HEK293 (cell line): ENCODE measurements at regions not wholly inside any gene's neighbourhood (a gene's known extent, or its start where the extent isn't known, plus 50 kb on each side); places are given as distances from the start of the nearest gene placed in this dataset.
A peak's percentile ranks its signal among the peaks of the same experiment; 100 is the strongest.

Source experiments
- IKZF3 ChIP-seq: fragments of 450-650 bp; IDR thresholded peaks from 2 replicates; pipeline ENCODE4 v1.5.0; 2018; ENCODE audit warnings: missing biosample characterization, mild to moderate bottlenecking, missing genetic modification characterization, moderate library complexity
- MEIS1 ChIP-seq: sonication (generic); formaldehyde crosslinking; IDR thresholded peaks from 2 replicates; pipeline ENCODE4 v1.8.1; 2022; ENCODE audit warnings: missing genetic modification reagents, mild to moderate bottlenecking, borderline replicate concordance
- MZF1 ChIP-seq: fragments of 450-650 bp; formaldehyde crosslinking; IDR thresholded peaks from 2 replicates; pipeline ENCODE4 v1.5.1; 2017; ENCODE audit warnings: missing biosample characterization, missing genetic modification characterization, borderline replicate concordance
- ZNF140 ChIP-seq: fragments of 450-650 bp; formaldehyde crosslinking; IDR thresholded peaks from 2 replicates; pipeline ENCODE4 v1.5.1; 2016; ENCODE audit warnings: missing biosample characterization, missing genetic modification characterization
- ZNF221 ChIP-seq: fragments of 450-650 bp; formaldehyde crosslinking; IDR thresholded peaks from 2 replicates; pipeline ENCODE4 v1.5.1; 2017; ENCODE audit warnings: missing biosample characterization, missing genetic modification characterization, borderline replicate concordance
- ZNF223 ChIP-seq: fragments of 450-650 bp; formaldehyde crosslinking; IDR thresholded peaks from 2 replicates; pipeline ENCODE4 v1.5.1; 2016; ENCODE audit warnings: missing biosample characterization, missing genetic modification characterization
- ZNF274 ChIP-seq, 2 experiments: fragments of 200-500 bp in 1 of 2; fragments of 450-650 bp in 1 of 2; sonication (Bioruptor generic) in 1 of 2; formaldehyde crosslinking in 1 of 2; IDR thresholded peaks; 2 replicates each; pipeline versions ENCODE4 v1.5.1 to v1.6.1; 2014 to 2016; ENCODE audit warnings: borderline replicate concordance in 1 of 2, inconsistent platforms in 1 of 2, low read length in 1 of 2, missing biosample characterization in 1 of 2, missing genetic modification characterization in 1 of 2
- ZNF350 ChIP-seq: fragments of 450-650 bp; formaldehyde crosslinking; IDR thresholded peaks from 2 replicates; pipeline ENCODE4 v1.5.0; 2017; ENCODE audit warnings: missing biosample characterization, mild to moderate bottlenecking, missing genetic modification characterization
- ZNF394 ChIP-seq: fragments of 450-650 bp; formaldehyde crosslinking; IDR thresholded peaks from 2 replicates; pipeline ENCODE4 v1.5.1; 2016; ENCODE audit warnings: missing biosample characterization, missing genetic modification characterization, mild to moderate bottlenecking, moderate library complexity, borderline replicate concordance
- ZNF792 ChIP-seq: fragments of 450-650 bp; formaldehyde crosslinking; IDR thresholded peaks from 2 replicates; pipeline ENCODE4 v1.5.1; 2016; ENCODE audit warnings: missing biosample characterization, missing genetic modification characterization
- ZNF843 ChIP-seq: fragments of 450-650 bp; formaldehyde crosslinking; IDR thresholded peaks from 2 replicates; pipeline ENCODE4 v1.5.1; 2016; ENCODE audit warnings: missing biosample characterization, missing genetic modification characterization
- TF ChIP-seq, protein P1 (sequence below): fragments of 450-650 bp; formaldehyde crosslinking; conservative IDR thresholded peaks from 2 replicates; pipeline ENCODE4 v1.5.1; 2016; ENCODE audit warnings: low read depth, missing biosample characterization, missing genetic modification characterization
- TF ChIP-seq, protein P2 (sequence below): fragments of 450-650 bp; formaldehyde crosslinking; IDR thresholded peaks from 2 replicates; pipeline ENCODE4 v1.5.1; 2016; ENCODE audit warnings: missing biosample characterization, missing genetic modification characterization, borderline replicate concordance
- TF ChIP-seq, protein P3 (sequence below): fragments of 450-650 bp; formaldehyde crosslinking; IDR thresholded peaks from 2 replicates; pipeline ENCODE4 v1.5.1; 2016; ENCODE audit warnings: missing biosample characterization, missing genetic modification characterization, borderline replicate concordance
- TF ChIP-seq, protein P4 (sequence below): fragments of 450-650 bp; formaldehyde crosslinking; IDR thresholded peaks from 2 replicates; pipeline ENCODE4 v1.5.1; 2016; ENCODE audit warnings: missing biosample characterization, missing genetic modification characterization
- TF ChIP-seq, protein P5 (sequence below): fragments of 450-650 bp; formaldehyde crosslinking; IDR thresholded peaks from 2 replicates; pipeline ENCODE4 v1.5.1; 2016; ENCODE audit warnings: missing biosample characterization, missing genetic modification characterization
- TF ChIP-seq, protein P6 (sequence below): fragments of 450-650 bp; formaldehyde crosslinking; IDR thresholded peaks from 2 replicates; pipeline ENCODE4 v1.5.1; 2016; ENCODE audit warnings: missing biosample characterization, missing genetic modification characterization

DNA sequence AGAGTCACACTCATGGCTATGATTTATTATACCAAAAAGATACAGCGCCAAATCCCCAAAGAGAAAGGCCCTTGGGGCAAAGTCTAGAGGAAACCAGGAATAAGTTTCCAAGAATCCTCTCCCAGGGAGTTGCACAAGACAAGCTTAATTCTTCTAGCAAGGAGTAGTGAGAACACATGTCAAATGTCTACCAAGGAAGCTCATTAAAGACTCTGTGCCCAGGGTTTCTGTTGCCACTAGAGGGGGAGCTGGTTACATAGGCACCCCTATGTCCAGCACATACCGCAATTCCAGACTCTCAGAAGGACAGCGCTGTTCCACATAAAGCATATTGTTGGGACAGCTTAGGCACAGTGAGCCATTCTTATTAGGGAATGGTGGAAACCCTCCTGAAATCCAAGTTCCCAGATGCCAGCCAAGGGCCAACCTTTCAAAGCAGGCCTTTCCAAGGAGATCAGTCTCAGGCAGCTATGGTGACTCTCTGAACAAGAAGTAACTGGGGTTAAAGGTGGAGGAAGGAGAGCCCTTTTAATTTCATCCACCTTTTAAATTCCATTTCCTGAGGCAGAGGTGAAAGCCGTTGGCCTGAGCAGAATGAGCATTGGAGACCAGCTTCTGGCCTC, 194.2 kb downstream of the UACA start (continued):
- TF ChIP-seq IKZF3 (tag by site-specific recombination): 0 out of 2 replicates have a peak, but pooled peaks have one; percentile 46
- TF ChIP-seq, protein P1, sequence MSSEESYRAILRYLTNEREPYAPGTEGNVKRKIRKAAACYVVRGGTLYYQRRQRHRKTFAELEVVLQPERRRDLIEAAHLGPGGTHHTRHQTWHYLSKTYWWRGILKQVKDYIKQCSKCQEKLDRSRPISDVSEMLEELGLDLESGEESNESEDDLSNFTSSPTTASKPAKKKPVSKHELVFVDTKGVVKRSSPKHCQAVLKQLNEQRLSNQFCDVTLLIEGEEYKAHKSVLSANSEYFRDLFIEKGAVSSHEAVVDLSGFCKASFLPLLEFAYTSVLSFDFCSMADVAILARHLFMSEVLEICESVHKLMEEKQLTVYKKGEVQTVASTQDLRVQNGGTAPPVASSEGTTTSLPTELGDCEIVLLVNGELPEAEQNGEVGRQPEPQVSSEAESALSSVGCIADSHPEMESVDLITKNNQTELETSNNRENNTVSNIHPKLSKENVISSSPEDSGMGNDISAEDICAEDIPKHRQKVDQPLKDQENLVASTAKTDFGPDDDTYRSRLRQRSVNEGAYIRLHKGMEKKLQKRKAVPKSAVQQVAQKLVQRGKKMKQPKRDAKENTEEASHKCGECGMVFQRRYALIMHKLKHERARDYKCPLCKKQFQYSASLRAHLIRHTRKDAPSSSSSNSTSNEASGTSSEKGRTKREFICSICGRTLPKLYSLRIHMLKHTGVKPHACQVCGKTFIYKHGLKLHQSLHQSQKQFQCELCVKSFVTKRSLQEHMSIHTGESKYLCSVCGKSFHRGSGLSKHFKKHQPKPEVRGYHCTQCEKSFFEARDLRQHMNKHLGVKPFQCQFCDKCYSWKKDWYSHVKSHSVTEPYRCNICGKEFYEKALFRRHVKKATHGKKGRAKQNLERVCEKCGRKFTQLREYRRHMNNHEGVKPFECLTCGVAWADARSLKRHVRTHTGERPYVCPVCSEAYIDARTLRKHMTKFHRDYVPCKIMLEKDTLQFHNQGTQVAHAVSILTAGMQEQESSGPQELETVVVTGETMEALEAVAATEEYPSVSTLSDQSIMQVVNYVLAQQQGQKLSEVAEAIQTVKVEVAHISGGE: no peak
- no peak for TF ChIP-seq ZNF792 (tag by site-specific recombination)
- TF ChIP-seq, protein P2, sequence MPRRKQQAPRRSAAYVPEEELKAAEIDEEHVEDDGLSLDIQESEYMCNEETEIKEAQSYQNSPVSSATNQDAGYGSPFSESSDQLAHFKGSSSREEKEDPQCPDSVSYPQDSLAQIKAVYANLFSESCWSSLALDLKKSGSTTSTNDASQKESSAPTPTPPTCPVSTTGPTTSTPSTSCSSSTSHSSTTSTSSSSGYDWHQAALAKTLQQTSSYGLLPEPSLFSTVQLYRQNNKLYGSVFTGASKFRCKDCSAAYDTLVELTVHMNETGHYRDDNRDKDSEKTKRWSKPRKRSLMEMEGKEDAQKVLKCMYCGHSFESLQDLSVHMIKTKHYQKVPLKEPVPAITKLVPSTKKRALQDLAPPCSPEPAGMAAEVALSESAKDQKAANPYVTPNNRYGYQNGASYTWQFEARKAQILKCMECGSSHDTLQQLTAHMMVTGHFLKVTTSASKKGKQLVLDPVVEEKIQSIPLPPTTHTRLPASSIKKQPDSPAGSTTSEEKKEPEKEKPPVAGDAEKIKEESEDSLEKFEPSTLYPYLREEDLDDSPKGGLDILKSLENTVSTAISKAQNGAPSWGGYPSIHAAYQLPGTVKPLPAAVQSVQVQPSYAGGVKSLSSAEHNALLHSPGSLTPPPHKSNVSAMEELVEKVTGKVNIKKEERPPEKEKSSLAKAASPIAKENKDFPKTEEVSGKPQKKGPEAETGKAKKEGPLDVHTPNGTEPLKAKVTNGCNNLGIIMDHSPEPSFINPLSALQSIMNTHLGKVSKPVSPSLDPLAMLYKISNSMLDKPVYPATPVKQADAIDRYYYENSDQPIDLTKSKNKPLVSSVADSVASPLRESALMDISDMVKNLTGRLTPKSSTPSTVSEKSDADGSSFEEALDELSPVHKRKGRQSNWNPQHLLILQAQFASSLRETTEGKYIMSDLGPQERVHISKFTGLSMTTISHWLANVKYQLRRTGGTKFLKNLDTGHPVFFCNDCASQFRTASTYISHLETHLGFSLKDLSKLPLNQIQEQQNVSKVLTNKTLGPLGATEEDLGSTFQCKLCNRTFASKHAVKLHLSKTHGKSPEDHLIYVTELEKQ (tag by site-specific recombination): no peak
- TF ChIP-seq, protein P3, sequence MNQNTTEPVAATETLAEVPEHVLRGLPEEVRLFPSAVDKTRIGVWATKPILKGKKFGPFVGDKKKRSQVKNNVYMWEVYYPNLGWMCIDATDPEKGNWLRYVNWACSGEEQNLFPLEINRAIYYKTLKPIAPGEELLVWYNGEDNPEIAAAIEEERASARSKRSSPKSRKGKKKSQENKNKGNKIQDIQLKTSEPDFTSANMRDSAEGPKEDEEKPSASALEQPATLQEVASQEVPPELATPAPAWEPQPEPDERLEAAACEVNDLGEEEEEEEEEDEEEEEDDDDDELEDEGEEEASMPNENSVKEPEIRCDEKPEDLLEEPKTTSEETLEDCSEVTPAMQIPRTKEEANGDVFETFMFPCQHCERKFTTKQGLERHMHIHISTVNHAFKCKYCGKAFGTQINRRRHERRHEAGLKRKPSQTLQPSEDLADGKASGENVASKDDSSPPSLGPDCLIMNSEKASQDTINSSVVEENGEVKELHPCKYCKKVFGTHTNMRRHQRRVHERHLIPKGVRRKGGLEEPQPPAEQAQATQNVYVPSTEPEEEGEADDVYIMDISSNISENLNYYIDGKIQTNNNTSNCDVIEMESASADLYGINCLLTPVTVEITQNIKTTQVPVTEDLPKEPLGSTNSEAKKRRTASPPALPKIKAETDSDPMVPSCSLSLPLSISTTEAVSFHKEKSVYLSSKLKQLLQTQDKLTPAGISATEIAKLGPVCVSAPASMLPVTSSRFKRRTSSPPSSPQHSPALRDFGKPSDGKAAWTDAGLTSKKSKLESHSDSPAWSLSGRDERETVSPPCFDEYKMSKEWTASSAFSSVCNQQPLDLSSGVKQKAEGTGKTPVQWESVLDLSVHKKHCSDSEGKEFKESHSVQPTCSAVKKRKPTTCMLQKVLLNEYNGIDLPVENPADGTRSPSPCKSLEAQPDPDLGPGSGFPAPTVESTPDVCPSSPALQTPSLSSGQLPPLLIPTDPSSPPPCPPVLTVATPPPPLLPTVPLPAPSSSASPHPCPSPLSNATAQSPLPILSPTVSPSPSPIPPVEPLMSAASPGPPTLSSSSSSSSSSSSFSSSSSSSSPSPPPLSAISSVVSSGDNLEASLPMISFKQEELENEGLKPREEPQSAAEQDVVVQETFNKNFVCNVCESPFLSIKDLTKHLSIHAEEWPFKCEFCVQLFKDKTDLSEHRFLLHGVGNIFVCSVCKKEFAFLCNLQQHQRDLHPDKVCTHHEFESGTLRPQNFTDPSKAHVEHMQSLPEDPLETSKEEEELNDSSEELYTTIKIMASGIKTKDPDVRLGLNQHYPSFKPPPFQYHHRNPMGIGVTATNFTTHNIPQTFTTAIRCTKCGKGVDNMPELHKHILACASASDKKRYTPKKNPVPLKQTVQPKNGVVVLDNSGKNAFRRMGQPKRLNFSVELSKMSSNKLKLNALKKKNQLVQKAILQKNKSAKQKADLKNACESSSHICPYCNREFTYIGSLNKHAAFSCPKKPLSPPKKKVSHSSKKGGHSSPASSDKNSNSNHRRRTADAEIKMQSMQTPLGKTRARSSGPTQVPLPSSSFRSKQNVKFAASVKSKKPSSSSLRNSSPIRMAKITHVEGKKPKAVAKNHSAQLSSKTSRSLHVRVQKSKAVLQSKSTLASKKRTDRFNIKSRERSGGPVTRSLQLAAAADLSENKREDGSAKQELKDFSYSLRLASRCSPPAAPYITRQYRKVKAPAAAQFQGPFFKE (tag by site-specific recombination): no peak
- no peak for TF ChIP-seq ZNF221 (tag by site-specific recombination)
- TF ChIP-seq ZNF394 (tag by site-specific recombination): no peak
- TF ChIP-seq, protein P4, sequence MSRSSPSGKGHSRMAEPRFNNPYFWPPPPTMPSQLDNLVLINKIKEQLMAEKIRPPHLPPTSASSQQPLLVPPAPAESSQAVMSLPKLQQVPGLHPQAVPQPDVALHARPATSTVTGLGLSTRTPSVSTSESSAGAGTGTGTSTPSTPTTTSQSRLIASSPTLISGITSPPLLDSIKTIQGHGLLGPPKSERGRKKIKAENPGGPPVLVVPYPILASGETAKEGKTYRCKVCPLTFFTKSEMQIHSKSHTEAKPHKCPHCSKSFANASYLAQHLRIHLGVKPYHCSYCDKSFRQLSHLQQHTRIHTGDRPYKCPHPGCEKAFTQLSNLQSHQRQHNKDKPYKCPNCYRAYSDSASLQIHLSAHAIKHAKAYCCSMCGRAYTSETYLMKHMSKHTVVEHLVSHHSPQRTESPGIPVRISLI (tag by site-specific recombination): no peak
- TF ChIP-seq MZF1 (tag by site-specific recombination): 0 out of 2 replicates have a peak, but pooled peaks have one; percentile 22
- no peak for TF ChIP-seq ZNF350 (tag by site-specific recombination)
- TF ChIP-seq, protein P5, sequence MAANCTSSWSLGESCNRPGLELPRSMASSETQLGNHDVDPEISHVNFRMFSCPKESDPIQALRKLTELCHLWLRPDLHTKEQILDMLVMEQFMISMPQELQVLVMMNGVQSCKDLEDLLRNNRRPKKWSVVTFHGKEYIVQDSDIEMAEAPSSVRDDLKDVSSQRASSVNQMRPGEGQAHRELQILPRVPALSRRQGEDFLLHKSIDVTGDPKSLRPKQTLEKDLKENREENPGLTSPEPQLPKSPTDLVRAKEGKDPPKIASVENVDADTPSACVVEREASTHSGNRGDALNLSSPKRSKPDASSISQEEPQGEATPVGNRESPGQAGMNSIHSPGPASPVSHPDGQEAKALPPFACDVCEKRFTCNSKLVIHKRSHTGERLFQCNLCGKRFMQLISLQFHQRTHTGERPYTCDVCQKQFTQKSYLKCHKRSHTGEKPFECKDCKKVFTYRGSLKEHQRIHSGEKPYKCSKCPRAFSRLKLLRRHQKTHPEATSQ: no peak
- TF ChIP-seq ZNF223 (tag by site-specific recombination): no peak
- TF ChIP-seq ZNF843 (tag by site-specific recombination): no peak
- no peak for TF ChIP-seq ZNF140 (tag by site-specific recombination)
- no peak for TF ChIP-seq ZNF274 (IDR thresholded peaks at IDR 0.05; ENCODE audit: low read length)
- TF ChIP-seq ZNF274 (tag by site-specific recombination; IDR thresholded peaks at IDR 0.05; ENCODE audit: borderline replicate concordance): no peak
- TF ChIP-seq, protein P6, sequence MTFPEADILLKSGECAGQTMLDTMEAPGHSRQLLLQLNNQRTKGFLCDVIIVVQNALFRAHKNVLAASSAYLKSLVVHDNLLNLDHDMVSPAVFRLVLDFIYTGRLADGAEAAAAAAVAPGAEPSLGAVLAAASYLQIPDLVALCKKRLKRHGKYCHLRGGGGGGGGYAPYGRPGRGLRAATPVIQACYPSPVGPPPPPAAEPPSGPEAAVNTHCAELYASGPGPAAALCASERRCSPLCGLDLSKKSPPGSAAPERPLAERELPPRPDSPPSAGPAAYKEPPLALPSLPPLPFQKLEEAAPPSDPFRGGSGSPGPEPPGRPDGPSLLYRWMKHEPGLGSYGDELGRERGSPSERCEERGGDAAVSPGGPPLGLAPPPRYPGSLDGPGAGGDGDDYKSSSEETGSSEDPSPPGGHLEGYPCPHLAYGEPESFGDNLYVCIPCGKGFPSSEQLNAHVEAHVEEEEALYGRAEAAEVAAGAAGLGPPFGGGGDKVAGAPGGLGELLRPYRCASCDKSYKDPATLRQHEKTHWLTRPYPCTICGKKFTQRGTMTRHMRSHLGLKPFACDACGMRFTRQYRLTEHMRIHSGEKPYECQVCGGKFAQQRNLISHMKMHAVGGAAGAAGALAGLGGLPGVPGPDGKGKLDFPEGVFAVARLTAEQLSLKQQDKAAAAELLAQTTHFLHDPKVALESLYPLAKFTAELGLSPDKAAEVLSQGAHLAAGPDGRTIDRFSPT (tag by site-specific recombination): no peak
- no peak for TF ChIP-seq MEIS1 (CRISPR knock-in tag)
